Trophoblast cell (in vitro differentiated cells and primary cell): ENCODE measurements at regions not wholly inside any gene's neighbourhood (a gene's known extent, or its start where the extent isn't known, plus 50 kb on each side); places are given as distances from the start of the nearest gene placed in this dataset.
A peak's percentile ranks its signal among the peaks of the same experiment; 100 is the strongest.

ENCODE experiments used
- DNase-seq, 2 donors: peaks; one replicate each; pipeline ENCODE4 v3.0.0-alpha.2; 2016
- H2AFZ ChIP-seq: 2 replicates; pipeline ENCODE4 v1.6.1; 2013; ENCODE audit warnings: low read length, moderate library complexity, mild to moderate bottlenecking; ENCODE audit not compliant: insufficient read depth, poor library complexity
- H2AK5ac ChIP-seq: 2 replicates; pipeline ENCODE4 v1.6.1; 2013; ENCODE audit warnings: mild to moderate bottlenecking, low read length
- H2BK120ac ChIP-seq: 2 replicates; pipeline ENCODE4 v1.6.1; 2013; ENCODE audit warnings: low read length, mild to moderate bottlenecking, moderate library complexity; ENCODE audit not compliant: insufficient read depth, poor library complexity
- H2BK12ac ChIP-seq: 2 replicates; pipeline ENCODE4 v1.6.1; 2013; ENCODE audit warnings: mild to moderate bottlenecking, low read length, moderate library complexity
- H2BK5ac ChIP-seq: 2 replicates; pipeline ENCODE4 v1.6.1; 2013; ENCODE audit warnings: low read length, low read depth, moderate library complexity, mild to moderate bottlenecking; ENCODE audit not compliant: poor library complexity
- H3K14ac ChIP-seq: 2 replicates; pipeline ENCODE4 v1.6.1; 2013; ENCODE audit warnings: mild to moderate bottlenecking, low read length
- H3K18ac ChIP-seq: 2 replicates; pipeline ENCODE4 v1.6.1; 2013; ENCODE audit warnings: mild to moderate bottlenecking, low read length
- H3K23ac ChIP-seq: 2 replicates; pipeline ENCODE4 v1.6.1; 2013; ENCODE audit warnings: low read length
- H3K27ac ChIP-seq: 2 replicates; pipeline ENCODE4 v1.5.1; 2013; ENCODE audit warnings: low read depth, mild to moderate bottlenecking, inconsistent platforms, low read length, moderate library complexity
- H3K27me3 ChIP-seq: 2 replicates; pipeline ENCODE4 v1.6.1; 2013; ENCODE audit warnings: inconsistent platforms, mild to moderate bottlenecking, low read length, moderate library complexity; ENCODE audit not compliant: insufficient read depth
- H3K36me3 ChIP-seq, 2 experiments: 1 replicate in 1 of 2; 2 replicates in 1 of 2; pipeline ENCODE4 v1.6.1; 2013; ENCODE audit warnings: low read length in 2 of 2, mild to moderate bottlenecking in 2 of 2, moderate library complexity in 1 of 2; ENCODE audit not compliant: insufficient read depth in 2 of 2, control insufficient read depth in 1 of 2
- H3K4ac ChIP-seq: 2 replicates; pipeline ENCODE4 v1.6.1; 2013; ENCODE audit warnings: low read depth, mild to moderate bottlenecking, low read length, moderate library complexity
- H3K4me1 ChIP-seq, 2 experiments: 1 replicate in 1 of 2; 2 replicates in 1 of 2; pipeline ENCODE4 v1.6.1; 2013; ENCODE audit warnings: low read length in 2 of 2, mild to moderate bottlenecking in 2 of 2, moderate library complexity in 1 of 2; ENCODE audit not compliant: insufficient read depth in 2 of 2, control insufficient read depth in 1 of 2
- H3K4me2 ChIP-seq: 2 replicates; pipeline ENCODE4 v1.6.1; 2013; ENCODE audit warnings: inconsistent platforms, mild to moderate bottlenecking, low read length, moderate library complexity
- H3K4me3 ChIP-seq: 2 replicates; pipeline ENCODE4 v1.5.1; 2013; ENCODE audit warnings: mild to moderate bottlenecking, low read depth, low read length, inconsistent platforms
- H3K79me1 ChIP-seq: one replicate; pipeline ENCODE4 v1.6.1; 2013; ENCODE audit warnings: low read length
- H3K79me2 ChIP-seq: 2 replicates; pipeline ENCODE4 v1.6.1; 2013; ENCODE audit warnings: low read length, mild to moderate bottlenecking; ENCODE audit not compliant: control insufficient read depth, insufficient read depth, poor library complexity
- H3K9ac ChIP-seq: 2 replicates; pipeline ENCODE4 v1.6.1; 2013; ENCODE audit warnings: mild to moderate bottlenecking, low read length
- H3K9me3 ChIP-seq: 2 replicates; pipeline ENCODE4 v1.6.1; 2013; ENCODE audit warnings: low read depth, mild to moderate bottlenecking, control low read depth, inconsistent platforms, low read length; ENCODE audit not compliant: insufficient read depth
- H4K12ac ChIP-seq: 2 replicates; pipeline ENCODE4 v1.6.1; 2013; ENCODE audit warnings: low read depth, mild to moderate bottlenecking, low read length, moderate library complexity
- H4K8ac ChIP-seq: 2 replicates; pipeline ENCODE4 v1.6.1; 2013; ENCODE audit warnings: low read depth, mild to moderate bottlenecking, low read length, moderate library complexity
- H4K91ac ChIP-seq: one replicate; pipeline ENCODE4 v1.6.1; 2013; ENCODE audit warnings: low read depth, mild to moderate bottlenecking, low read length, moderate library complexity
- WGBS: extraction: QIAGEN DNeasy Blood & Tissue Kit; methylation state at CpG from one replicate; pipeline ENCODE4 v1.1.7; 2013; ENCODE audit warnings: missing lambda C conversion rate; ENCODE audit not compliant: insufficient read length, insufficient coverage; ENCODE audit errors: extremely low coverage; 5-methylcytosine and 5-hydroxymethylcytosine counted together

DNA sequence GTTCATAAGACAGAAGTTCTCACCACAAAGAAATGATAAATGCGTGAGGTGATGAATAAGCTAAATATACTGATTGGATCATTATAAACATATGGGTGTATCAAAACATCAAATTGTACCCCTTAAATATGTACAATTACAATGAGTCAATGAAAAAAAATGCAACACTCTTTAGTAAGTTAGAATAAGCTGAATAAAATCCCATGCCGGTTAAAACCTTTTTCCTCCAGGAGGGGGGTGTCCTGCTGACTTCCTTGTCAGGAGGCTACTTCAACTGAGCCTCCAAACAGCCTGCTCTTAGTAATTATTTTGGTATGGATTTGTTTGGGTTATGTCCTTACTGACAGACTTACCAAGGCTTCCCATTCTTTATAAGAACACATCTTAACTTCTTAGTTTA lies 649.1 kb downstream of the INHBA start:
- Histone ChIP-seq H3K9me3 (peaks cover 1% of the 10 kb centered on the region), H4K12ac (no peak overlapping the region), H2BK120ac (no peak overlapping the region), H3K4me1 (no peaks in the 10 kb centered on the region), H2BK5ac (no peak overlapping the region), H3K4me2 (no peak overlapping the region), H3K79me2 (no peaks in the 10 kb centered on the region), H3K9ac (no peak overlapping the region), H3K27ac (no peak overlapping the region), H4K8ac (no peak overlapping the region), H4K91ac (no peak overlapping the region), H2AFZ (no peak overlapping the region), H3K79me1 (no peaks in the 10 kb centered on the region), H3K4me3 (no peak overlapping the region), H3K14ac (no peak overlapping the region), H3K36me3 (no peaks in the 10 kb centered on the region), H3K23ac (no peak overlapping the region), H3K18ac (no peak overlapping the region), H2BK12ac (no peak overlapping the region), H3K27me3 (no peaks in the 10 kb centered on the region), H3K4ac (no peak overlapping the region), H2AK5ac (no peak overlapping the region)
- DNase-seq, result no peak
- WGBS, result no CpG with 5 or more reads among the region's 2 CpGs

DNA sequence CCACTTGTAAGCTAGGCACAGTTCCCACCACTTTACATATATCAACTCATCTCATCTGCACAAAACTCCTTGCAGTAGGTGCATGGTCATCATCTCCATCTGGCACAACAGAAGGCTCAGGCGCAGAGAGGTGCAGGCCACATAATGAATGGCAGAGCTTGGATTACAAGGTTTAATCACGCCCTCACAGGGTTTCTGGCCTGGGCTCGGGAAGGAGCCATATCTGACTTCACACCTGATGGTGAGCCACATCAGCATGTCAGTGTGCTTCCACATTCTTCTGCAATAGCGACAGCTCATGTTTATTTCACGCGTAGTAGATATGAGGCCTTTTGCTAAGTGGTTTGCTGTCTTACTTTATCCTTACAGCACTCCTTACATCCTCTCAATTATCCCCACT lies 650.2 kb downstream of the INHBA start:
- H3K18ac ChIP-seq, result no peak overlapping the region

DNA sequence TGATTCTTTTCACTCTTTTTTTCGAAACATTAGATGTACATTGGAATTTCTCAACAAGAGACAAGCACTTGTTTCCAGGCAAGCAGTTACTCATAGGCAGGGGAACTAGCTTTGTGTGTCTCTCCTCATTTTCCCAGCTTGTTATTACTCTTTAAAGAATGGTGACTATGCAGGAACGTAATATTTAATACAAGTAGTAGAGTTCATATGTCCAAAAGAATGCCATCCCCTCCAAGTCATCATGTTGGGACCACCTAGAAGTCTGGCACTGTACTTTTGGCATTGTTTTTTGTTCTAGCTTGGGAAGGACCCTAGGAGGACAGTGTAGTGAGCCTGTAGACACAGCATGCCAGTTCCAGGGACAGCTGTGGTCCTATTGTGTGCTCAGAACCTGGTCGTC lies 650.7 kb downstream of the INHBA start:
- DNase-seq, result no peak
- peak overlapping the region; percentile 50 for H2BK12ac ChIP-seq
- H2AK5ac ChIP-seq, result no peak overlapping the region
- no peaks in the 10 kb centered on the region for H3K36me3 ChIP-seq
- H4K8ac ChIP-seq, result no peak overlapping the region
- no peak overlapping the region for H3K23ac ChIP-seq
- peaks cover 1% of the 10 kb centered on the region for H3K9me3 ChIP-seq
- no peak overlapping the region for H4K12ac ChIP-seq
- no peaks in the 10 kb centered on the region for H3K79me2 ChIP-seq
- H3K4me1 ChIP-seq, result peaks cover 0 to 2% of the 10 kb centered on the region in 2 experiments
- WGBS, result no CpG with 5 or more reads among the region's 3 CpGs
- no peaks in the 10 kb centered on the region for H3K27me3 ChIP-seq
- H3K27ac ChIP-seq, result no peak overlapping the region
- H2AFZ ChIP-seq, result no peak overlapping the region
- no peak overlapping the region for H3K4ac ChIP-seq
- no peaks in the 10 kb centered on the region for H3K79me1 ChIP-seq
- H3K18ac ChIP-seq, result no peak overlapping the region
- H4K91ac ChIP-seq, result no peak overlapping the region
- H2BK120ac ChIP-seq, result no peak overlapping the region
- no peak overlapping the region for H3K4me3 ChIP-seq
- H3K4me2 ChIP-seq, result no peak overlapping the region
- H3K9ac ChIP-seq, result no peak overlapping the region
- H3K14ac ChIP-seq, result no peak overlapping the region
- no peak overlapping the region for H2BK5ac ChIP-seq

More for the DNA sequence above, 650.2 kb downstream of the INHBA start:
- Histone ChIP-seq H3K4me3 (no peak overlapping the region), H3K79me1 (no peaks in the 10 kb centered on the region), H3K9me3 (peaks cover 1% of the 10 kb centered on the region), H3K14ac (no peak overlapping the region), H3K4me1 (peaks cover 0 to 2% of the 10 kb centered on the region in 2 experiments), H3K36me3 (no peaks in the 10 kb centered on the region), H3K27ac (no peak overlapping the region), H3K79me2 (no peaks in the 10 kb centered on the region), H4K91ac (no peak overlapping the region), H3K4ac (no peak overlapping the region), H2BK120ac (no peak overlapping the region), H4K12ac (no peak overlapping the region), H2BK5ac (no peak overlapping the region), H2AFZ (no peak overlapping the region), H3K27me3 (no peaks in the 10 kb centered on the region), H3K9ac (no peak overlapping the region), H2BK12ac (no peak overlapping the region), H4K8ac (no peak overlapping the region), H3K23ac (no peak overlapping the region), H2AK5ac (no peak overlapping the region), H3K4me2 (no peak overlapping the region)
- no CpG with 5 or more reads among the region's 6 CpGs for WGBS
- DNase-seq, result no peak

DNA sequence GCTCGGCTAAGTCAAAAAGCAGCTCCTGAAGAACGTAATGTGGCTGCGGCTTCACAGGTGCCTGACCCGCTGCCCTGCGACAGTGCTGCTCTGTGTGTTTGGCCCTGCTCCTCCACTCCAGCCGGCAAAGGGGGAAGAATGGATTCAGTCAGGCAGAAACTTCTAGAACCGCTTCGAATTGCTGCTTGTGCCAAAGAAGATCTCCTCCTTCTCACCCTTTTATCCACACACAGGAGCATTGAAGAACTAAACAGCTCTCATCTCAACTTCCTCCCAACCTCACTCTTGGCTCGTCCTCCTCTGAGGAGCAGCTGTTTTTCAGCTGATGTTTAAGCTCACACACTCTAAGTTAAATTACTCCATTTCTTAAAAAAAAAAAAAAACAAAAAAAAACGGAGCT lies 651.4 kb downstream of the INHBA start:
- no peak overlapping the region for H2BK120ac ChIP-seq
- no peak overlapping the region for H3K23ac ChIP-seq
- no peak overlapping the region for H4K91ac ChIP-seq
- no peak for DNase-seq
- H2AK5ac ChIP-seq, result no peak overlapping the region
- H2AFZ ChIP-seq, result no peak overlapping the region
- H3K14ac ChIP-seq, result no peak overlapping the region
- H3K9ac ChIP-seq, result no peak overlapping the region
- no peaks in the 10 kb centered on the region for H3K79me1 ChIP-seq
- H4K8ac ChIP-seq, result no peak overlapping the region
- H3K18ac ChIP-seq, result no peak overlapping the region
- peaks cover 1% of the 10 kb centered on the region for H3K9me3 ChIP-seq
- no peak overlapping the region for H3K4me3 ChIP-seq
- peak overlapping the region; percentile 66 for H2BK12ac ChIP-seq
- no peak overlapping the region for H3K4me2 ChIP-seq
- no peaks in the 10 kb centered on the region for H3K36me3 ChIP-seq
- no peak overlapping the region for H4K12ac ChIP-seq
- no peak overlapping the region for H3K27ac ChIP-seq
- H3K4ac ChIP-seq, result no peak overlapping the region
- no CpG with 5 or more reads among the region's 10 CpGs for WGBS
- H3K4me1 ChIP-seq, result peaks cover 0 to 2% of the 10 kb centered on the region in 2 experiments
- no peaks in the 10 kb centered on the region for H3K27me3 ChIP-seq
- no peaks in the 10 kb centered on the region for H3K79me2 ChIP-seq
- H2BK5ac ChIP-seq, result no peak overlapping the region
